SK-N-SH (cell line): ENCODE measurements at regions not wholly inside any gene's neighbourhood (a gene's known extent, or its start where the extent isn't known, plus 50 kb on each side); places are given as distances from the start of the nearest gene placed in this dataset.

Experiments used
- CTCF ChIA-PET: fragments of 300-600, 350-600 bp; formaldehyde crosslinking; extraction: SDS; loops from one replicate; lab custom pipeline; 2021; lab: Yijun Ruan, JAX
- POLR2A ChIA-PET: fragments of 350-600 bp; sonication (Branson Sonifier 250); formaldehyde crosslinking; extraction: SDS; loops from one replicate; lab custom pipeline; 2020; ENCODE audit warnings: antibody characterized with exemption, inconsistent platforms; lab: Yijun Ruan, JAX
- DNase-seq: peaks from one replicate; pipeline ENCODE4 v3.0.0; 2012
- H2AFZ ChIP-seq: fragments of 200-600 bp; sonication (generic); 2 replicates; pipeline ENCODE4 v1.8.1; 2016; ENCODE audit warnings: antibody characterized with exemption, mild to moderate bottlenecking, low read depth
- H3F3A ChIP-seq: fragments of 200-600 bp; sonication (generic); replicated peaks from 2 replicates; pipeline ENCODE3; 2016; ENCODE audit warnings: antibody characterized with exemption, mild to moderate bottlenecking; ENCODE audit not compliant: insufficient read depth
- H3K27ac ChIP-seq, 2 experiments: fragments of 200-500 bp in 1 of 2; fragments of 200-600 bp in 1 of 2; sonication (Bioruptor generic) in 1 of 2; sonication (generic), shearing (Covaris generic) in 1 of 2; 2 replicates each; pipeline versions ENCODE4 v1.5.1 to v1.6.1; 2014 to 2016; ENCODE audit warnings: low read depth in 2 of 2, inconsistent platforms in 1 of 2, low read length in 1 of 2, mild to moderate bottlenecking in 1 of 2, mixed read lengths in 1 of 2
- H3K27me3 ChIP-seq: fragments of 200-600 bp; sonication (generic), shearing (Covaris generic); 2 replicates; pipeline ENCODE4 v1.6.1; 2016; ENCODE audit warnings: mixed run types; ENCODE audit not compliant: insufficient read depth
- H3K36me3 ChIP-seq, 2 experiments: fragments of 200-500 bp in 1 of 2; fragments of 200-600 bp in 1 of 2; sonication (Bioruptor generic) in 1 of 2; sonication (generic) in 1 of 2; replicated peaks in 1 of 2; 2 replicates each; pipeline versions ENCODE3 to v1.5.1; 2014 to 2016; ENCODE audit warnings: low read length in 1 of 2, mild to moderate bottlenecking in 1 of 2; ENCODE audit not compliant: insufficient read depth in 2 of 2, control insufficient read depth in 1 of 2
- H3K4me1 ChIP-seq, 2 experiments: fragments of 200-500 bp in 1 of 2; fragments of 200-600 bp in 1 of 2; sonication (Bioruptor generic) in 1 of 2; sonication (generic), shearing (Covaris generic) in 1 of 2; 2 replicates each; pipeline versions ENCODE4 v1.5.1 to v1.6.1; 2014 to 2016; ENCODE audit warnings: low read depth in 1 of 2, low read length in 1 of 2, mixed run types in 1 of 2; ENCODE audit not compliant: insufficient read depth in 2 of 2, control insufficient read depth in 1 of 2
- H3K4me2 ChIP-seq: fragments of 200-600 bp; sonication (generic), shearing (Covaris generic); 2 replicates; pipeline ENCODE4 v1.6.1; 2017; ENCODE audit warnings: mixed run types
- H3K4me3 ChIP-seq, 2 experiments: fragments of 200-500 bp in 1 of 2; fragments of 200-600 bp in 1 of 2; sonication (Bioruptor generic) in 1 of 2; sonication (generic), shearing (Covaris generic) in 1 of 2; 2 replicates each; pipeline versions ENCODE4 v1.5.1 to v1.8.1; 2014 to 2016; ENCODE audit warnings: low read depth in 2 of 2, inconsistent platforms in 1 of 2, low read length in 1 of 2, mild to moderate bottlenecking in 1 of 2, mixed read lengths in 1 of 2, moderate library complexity in 1 of 2
- H3K79me2 ChIP-seq: fragments of 200-600 bp; sonication (generic); 2 replicates; pipeline ENCODE4 v1.8.1; 2017; ENCODE audit warnings: mild to moderate bottlenecking; ENCODE audit not compliant: insufficient read depth
- H3K9ac ChIP-seq: fragments of 200-600 bp; sonication (generic); 2 replicates; pipeline ENCODE4 v1.6.1; 2017; ENCODE audit warnings: mixed run types
- H3K9me2 ChIP-seq: fragments of 200-600 bp; sonication (generic); 2 replicates; pipeline ENCODE4 v1.6.1; 2017; ENCODE audit warnings: mixed run types
- H3K9me3 ChIP-seq: fragments of 200-600 bp; sonication (generic); 2 replicates; pipeline ENCODE4 v1.6.1; 2017; ENCODE audit warnings: mixed run types, mild to moderate bottlenecking, moderate library complexity
- H4K20me1 ChIP-seq: fragments of 200-600 bp; sonication (generic); 2 replicates; pipeline ENCODE4 v1.6.1; 2017; ENCODE audit warnings: mild to moderate bottlenecking, mixed run types; ENCODE audit not compliant: insufficient read depth
- CHD2 ChIP-seq: fragments of 150-350 bp; IDR thresholded peaks from 2 replicates; pipeline ENCODE4 v1.6.1; 2018; ENCODE audit warnings: low read length; ENCODE audit not compliant: partially characterized antibody
- GATA2 ChIP-seq: sonication (generic); formaldehyde crosslinking; IDR thresholded peaks from 2 replicates; pipeline ENCODE4 v1.5.0; 2020; ENCODE audit warnings: mild to moderate bottlenecking, missing genetic modification reagents
- MXI1 ChIP-seq: IDR thresholded peaks from 2 replicates; pipeline ENCODE4 v1.6.1; 2012; ENCODE audit warnings: mild to moderate bottlenecking, low read depth, low read length, improper control_type of control experiment
- RCOR1 ChIP-seq: fragments of 150-350 bp; IDR thresholded peaks from 2 replicates; pipeline ENCODE4 v1.6.1; 2017; ENCODE audit warnings: antibody characterized with exemption, low read length
- RXRA ChIP-seq: IDR thresholded peaks from 2 replicates; pipeline ENCODE4 v1.4.0; 2012; ENCODE audit warnings: low read depth, mild to moderate bottlenecking, borderline replicate concordance
- TAF1 ChIP-seq: IDR thresholded peaks from 2 replicates; pipeline ENCODE4 v1.6.1; 2012; ENCODE audit warnings: low read depth, mild to moderate bottlenecking, low read length, moderate library complexity, borderline replicate concordance
- WGBS: methylation state at CpG from one replicate; pipeline ENCODE4 v1.1.6; 2017; ENCODE audit warnings: low lambda C conversion rate; 5-methylcytosine and 5-hydroxymethylcytosine counted together
- TF ChIP-seq, protein P1 (sequence below): IDR thresholded peaks from 2 replicates; pipeline ENCODE4 v1.4.0; 2012; ENCODE audit warnings: low read depth, borderline replicate concordance

DNA sequence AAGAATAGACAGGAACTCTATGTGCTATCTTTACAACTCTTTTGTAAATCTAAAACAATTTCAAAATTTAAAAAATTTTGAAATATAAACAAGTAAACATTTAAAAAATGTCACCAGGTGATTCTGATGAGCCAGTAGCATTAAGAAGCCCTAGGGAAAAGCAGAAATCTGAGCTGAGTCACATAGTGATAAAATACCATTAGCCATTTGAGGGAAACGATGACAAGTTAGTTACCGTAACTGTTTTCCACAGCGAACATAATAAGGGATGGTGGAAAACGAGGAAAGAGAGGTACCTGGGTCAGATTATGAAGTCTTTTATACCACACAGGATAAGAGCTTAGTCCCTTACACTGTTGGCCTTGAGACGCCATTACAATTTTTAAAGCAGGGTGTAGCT is 55.5 kb downstream of the PRR15 start:
- Histone ChIP-seq H3K36me3 (no peaks in the 10 kb centered on the region), H3F3A (peaks cover 14% of the 10 kb centered on the region), H3K9me3 (no peaks in the 10 kb centered on the region), H3K4me2 (no peak overlapping the region), H4K20me1 (no peaks in the 10 kb centered on the region), H3K27me3 (no peaks in the 10 kb centered on the region), H3K9me2 (no peaks in the 10 kb centered on the region), H3K27ac (no peak overlapping the region), H2AFZ (no peak overlapping the region), H3K4me1 (peaks cover 8 to 18% of the 10 kb centered on the region in 2 experiments), H3K79me2 (no peaks in the 10 kb centered on the region), H3K9ac (no peak overlapping the region), H3K4me3 (no peak overlapping the region)
- ChIA-PET CTCF (interaction anchor here (0.9 kb wide), 1 partner anchor 9 kb away, joined by 3 read pairs; no protein-coding TSS in a partner anchor), POLR2A (no interaction called here)
- no peak for TF ChIP-seq RXRA
- TF ChIP-seq, protein P1, sequence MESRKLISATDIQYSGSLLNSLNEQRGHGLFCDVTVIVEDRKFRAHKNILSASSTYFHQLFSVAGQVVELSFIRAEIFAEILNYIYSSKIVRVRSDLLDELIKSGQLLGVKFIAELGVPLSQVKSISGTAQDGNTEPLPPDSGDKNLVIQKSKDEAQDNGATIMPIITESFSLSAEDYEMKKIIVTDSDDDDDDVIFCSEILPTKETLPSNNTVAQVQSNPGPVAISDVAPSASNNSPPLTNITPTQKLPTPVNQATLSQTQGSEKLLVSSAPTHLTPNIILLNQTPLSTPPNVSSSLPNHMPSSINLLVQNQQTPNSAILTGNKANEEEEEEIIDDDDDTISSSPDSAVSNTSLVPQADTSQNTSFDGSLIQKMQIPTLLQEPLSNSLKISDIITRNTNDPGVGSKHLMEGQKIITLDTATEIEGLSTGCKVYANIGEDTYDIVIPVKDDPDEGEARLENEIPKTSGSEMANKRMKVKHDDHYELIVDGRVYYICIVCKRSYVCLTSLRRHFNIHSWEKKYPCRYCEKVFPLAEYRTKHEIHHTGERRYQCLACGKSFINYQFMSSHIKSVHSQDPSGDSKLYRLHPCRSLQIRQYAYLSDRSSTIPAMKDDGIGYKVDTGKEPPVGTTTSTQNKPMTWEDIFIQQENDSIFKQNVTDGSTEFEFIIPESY, result no peak
- TF ChIP-seq GATA2 (CRISPR knock-in tag), result no peak
- TF ChIP-seq MXI1, result no peak
- no peak for DNase-seq
- WGBS, result 81% methylated on average over 5 of the region's 5 CpGs

DNA sequence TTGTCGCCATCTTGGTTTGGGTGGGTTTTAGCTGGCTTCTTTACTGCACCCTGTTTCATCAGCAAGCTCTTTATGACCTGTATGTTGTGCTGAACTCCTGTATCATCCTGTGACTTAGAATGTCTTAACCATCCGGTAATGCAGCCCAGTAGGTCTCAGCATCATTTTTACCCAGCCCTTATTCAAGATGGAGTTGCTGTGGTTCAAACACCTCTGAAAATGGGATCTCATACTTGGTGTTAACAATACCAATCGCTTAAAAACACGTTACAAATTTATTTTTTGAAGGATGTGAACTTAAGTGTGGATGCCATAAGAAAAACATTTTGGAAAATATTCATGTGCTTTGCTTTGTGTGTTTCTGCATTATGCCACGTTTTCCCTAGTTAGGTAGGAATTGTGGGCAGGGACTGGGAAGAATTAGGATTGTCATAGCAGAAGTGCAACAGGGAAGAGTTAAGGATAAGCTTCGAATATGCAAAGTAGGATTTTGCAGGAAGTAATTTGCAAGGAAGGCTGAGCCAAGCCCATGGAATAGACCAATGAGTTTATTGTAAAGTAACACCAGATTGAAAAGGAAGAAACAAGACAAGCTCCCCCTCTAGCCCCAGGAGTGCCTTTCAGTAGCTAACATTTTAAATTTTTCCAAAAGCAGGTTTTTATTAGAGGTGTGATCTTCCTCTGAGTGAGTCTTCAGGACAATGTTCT is 56.4 kb downstream of the PRR15 start:
- Histone ChIP-seq H3K4me1 (peaks cover 8 to 20% of the 10 kb centered on the region in 2 experiments), H3K9me2 (no peaks in the 10 kb centered on the region), H3K27ac (no peak overlapping the region), H3F3A (peaks cover 14% of the 10 kb centered on the region), H3K9me3 (no peaks in the 10 kb centered on the region), H2AFZ (no peak overlapping the region), H3K79me2 (no peaks in the 10 kb centered on the region), H3K4me3 (no peak overlapping the region), H3K9ac (no peak overlapping the region), H4K20me1 (no peaks in the 10 kb centered on the region), H3K27me3 (no peaks in the 10 kb centered on the region), H3K36me3 (no peaks in the 10 kb centered on the region), H3K4me2 (no peak overlapping the region)
- TF ChIP-seq CHD2 (no peak), TAF1 (no peak), RCOR1 (no peak)
- TF ChIP-seq, protein P1, result no peak
- POLR2A ChIA-PET, result no interaction called here
- WGBS, result 78% methylated on average over 6 of the region's 6 CpGs
- CTCF ChIA-PET, result interaction anchor here (0.9 to 1.5 kb wide), 6 partner anchors 8 to 697 kb away, joined by 3 to 7 read pairs (median 5); no protein-coding TSS in a partner anchor
- DNase-seq, result no peak
